ENCODE measurements at regions not wholly inside any gene's neighbourhood (a gene's known extent, or its start where the extent isn't known, plus 50 kb on each side); places are given as distances from the start of the nearest gene placed in this dataset.

GRCh38 chr14:31951638-31951964 lies 125.5 kb upstream of the ARHGAP5 start:
- peaks cover 4% of the 10 kb centered on the region for H3K27me3 Mint-ChIP-seq
- no peaks in the 10 kb centered on the region for H3K9me3 Mint-ChIP-seq
- ChIA-PET POLR2A (no interaction called here), CTCF (no interaction called here)
- intact Hi-C loops (cut with micrococcal nuclease): no loop called here
- TF ChIP-seq, protein P1, sequence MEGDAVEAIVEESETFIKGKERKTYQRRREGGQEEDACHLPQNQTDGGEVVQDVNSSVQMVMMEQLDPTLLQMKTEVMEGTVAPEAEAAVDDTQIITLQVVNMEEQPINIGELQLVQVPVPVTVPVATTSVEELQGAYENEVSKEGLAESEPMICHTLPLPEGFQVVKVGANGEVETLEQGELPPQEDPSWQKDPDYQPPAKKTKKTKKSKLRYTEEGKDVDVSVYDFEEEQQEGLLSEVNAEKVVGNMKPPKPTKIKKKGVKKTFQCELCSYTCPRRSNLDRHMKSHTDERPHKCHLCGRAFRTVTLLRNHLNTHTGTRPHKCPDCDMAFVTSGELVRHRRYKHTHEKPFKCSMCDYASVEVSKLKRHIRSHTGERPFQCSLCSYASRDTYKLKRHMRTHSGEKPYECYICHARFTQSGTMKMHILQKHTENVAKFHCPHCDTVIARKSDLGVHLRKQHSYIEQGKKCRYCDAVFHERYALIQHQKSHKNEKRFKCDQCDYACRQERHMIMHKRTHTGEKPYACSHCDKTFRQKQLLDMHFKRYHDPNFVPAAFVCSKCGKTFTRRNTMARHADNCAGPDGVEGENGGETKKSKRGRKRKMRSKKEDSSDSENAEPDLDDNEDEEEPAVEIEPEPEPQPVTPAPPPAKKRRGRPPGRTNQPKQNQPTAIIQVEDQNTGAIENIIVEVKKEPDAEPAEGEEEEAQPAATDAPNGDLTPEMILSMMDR (IDR thresholded peaks at IDR 0.05): no peak
- DNase-seq (no peak), ATAC-seq (ENCODE audit: low read depth) (no peak)
- H3K4me1 Mint-ChIP-seq: peaks cover 12% of the 10 kb centered on the region
- H3K36me3 Mint-ChIP-seq (ENCODE audit: low read depth): no peaks in the 10 kb centered on the region
- H3K4me3 Mint-ChIP-seq: no peak overlapping the region
- no peak overlapping the region for H3K27ac Mint-ChIP-seq

DNA sequence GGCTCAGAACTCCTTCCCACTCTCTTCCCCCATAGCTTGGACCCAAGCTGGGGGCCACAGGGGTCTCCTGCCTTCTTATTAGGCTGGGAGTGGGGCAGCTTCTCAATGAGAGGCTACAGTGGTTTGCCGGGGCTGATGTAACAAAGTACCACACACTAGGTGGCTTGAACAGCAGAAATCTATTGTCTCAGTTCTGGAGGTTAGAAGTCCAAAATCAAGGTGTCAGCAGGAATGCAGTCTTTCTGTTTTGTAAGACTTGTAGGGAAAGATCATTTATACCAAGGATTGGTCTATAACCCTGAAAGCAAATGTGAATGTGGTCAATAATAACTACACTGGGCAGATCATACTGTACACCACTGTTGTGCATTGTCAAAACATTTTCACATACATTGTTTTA lies 124.5 kb upstream of the ARHGAP5 start:
- H3K36me3 Mint-ChIP-seq (ENCODE audit: low read depth): no peaks in the 10 kb centered on the region
- POLR2A ChIA-PET: no interaction called here
- DNase-seq (no peak), ATAC-seq (ENCODE audit: low read depth) (no peak)
- TF ChIP-seq, protein P1 (IDR thresholded peaks at IDR 0.05): no peak
- H3K27ac Mint-ChIP-seq: no peak overlapping the region
- intact Hi-C loops (cut with micrococcal nuclease): no loop called here
- peaks cover 5% of the 10 kb centered on the region for H3K4me1 Mint-ChIP-seq
- H3K9me3 Mint-ChIP-seq: no peaks in the 10 kb centered on the region
- H3K4me3 Mint-ChIP-seq: no peak overlapping the region
- H3K27me3 Mint-ChIP-seq: peaks cover 4% of the 10 kb centered on the region
- CTCF ChIA-PET: no interaction called here

DNA sequence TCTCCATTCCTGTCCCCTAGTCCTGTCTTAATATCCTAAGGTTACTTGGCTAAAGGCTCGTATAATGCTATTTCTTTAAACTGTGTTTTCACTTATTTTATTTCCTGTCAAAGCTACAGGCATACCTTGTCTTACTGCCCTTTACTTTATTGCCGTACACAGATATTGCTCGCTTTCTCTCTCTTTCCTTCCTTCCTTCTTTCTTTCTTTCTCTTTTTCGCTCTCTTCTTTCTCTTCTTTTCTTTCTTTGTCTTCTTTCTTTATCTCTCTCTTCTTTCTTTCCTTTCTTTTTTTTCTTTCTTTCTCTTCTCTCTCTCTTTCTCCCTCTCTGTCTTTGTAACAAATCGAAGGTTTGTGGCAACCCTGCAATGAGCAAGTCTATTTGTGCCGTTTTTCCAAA lies 123.9 kb upstream of the ARHGAP5 start:
- intact Hi-C loops (cut with micrococcal nuclease): no loop called here
- Mint-ChIP-seq H3K9me3 (no peaks in the 10 kb centered on the region), H3K4me1 (no peaks in the 10 kb centered on the region), H3K4me3 (no peak overlapping the region), H3K36me3 (ENCODE audit: low read depth) (no peaks in the 10 kb centered on the region), H3K27ac (no peak overlapping the region), H3K27me3 (peaks cover 4% of the 10 kb centered on the region)
- ChIA-PET CTCF (no interaction called here), POLR2A (no interaction called here)
- TF ChIP-seq, protein P1 (IDR thresholded peaks at IDR 0.05): no peak
- no peak for DNase-seq
- no peak for ATAC-seq (ENCODE audit: low read depth)

GRCh38 chr14:31954991-31955390 lies 122.1 kb upstream of the ARHGAP5 start:
- Mint-ChIP-seq H3K9me3 (no peaks in the 10 kb centered on the region), H3K27ac (no peak overlapping the region), H3K4me3 (no peak overlapping the region), H3K27me3 (peaks cover 4% of the 10 kb centered on the region), H3K36me3 (ENCODE audit: low read depth) (no peaks in the 10 kb centered on the region), H3K4me1 (no peaks in the 10 kb centered on the region)
- ChIA-PET POLR2A (no interaction called here), CTCF (no interaction called here)
- ATAC-seq (ENCODE audit: low read depth): no peak
- intact Hi-C loops (cut with micrococcal nuclease): no loop called here
- TF ChIP-seq, protein P1 (IDR thresholded peaks at IDR 0.05): no peak
- DNase-seq: no peak

GRCh38 chr14:31955936-31956579 lies 121.0 kb upstream of the ARHGAP5 start:
- ChIA-PET POLR2A (no interaction called here), CTCF (no interaction called here)
- intact Hi-C loops (cut with micrococcal nuclease): no loop called here
- ATAC-seq (ENCODE audit: low read depth) (no peak), DNase-seq (no peak)
- TF ChIP-seq, protein P1 (IDR thresholded peaks at IDR 0.05): no peak
- H3K27me3 Mint-ChIP-seq: peaks cover 4% of the 10 kb centered on the region
- peaks cover 2% of the 10 kb centered on the region for H3K9me3 Mint-ChIP-seq
- no peaks in the 10 kb centered on the region for H3K4me1 Mint-ChIP-seq
- no peaks in the 10 kb centered on the region for H3K36me3 Mint-ChIP-seq (ENCODE audit: low read depth)
- H3K27ac Mint-ChIP-seq: no peak overlapping the region
- H3K4me3 Mint-ChIP-seq: no peak overlapping the region

Measured in activated B cell treated with CpG ODN at 0.5 μM for 24 hours (primary cell).